Calu3 (cell line): ENCODE measurements at regions not wholly inside any gene's neighbourhood (a gene's known extent, or its start where the extent isn't known, plus 50 kb on each side); places are given as distances from the start of the nearest gene placed in this dataset.

Experiments
- BruUV-seq: library from RNA; stranded (reverse); fragments of 400-500 nt; replicated peaks from 2 replicates; lab custom pipeline; 2021; lab: Mats Ljungman, UMichigan
- CTCF ChIA-PET: fragments of 300-600 bp; sonication (Branson Sonifier 250); formaldehyde crosslinking; loops from one replicate; lab custom pipeline; 2022; ENCODE audit warnings: antibody characterized with exemption; lab: Charles Lee
- DNase-seq: peaks from one replicate; pipeline ENCODE4 v3.0.0; 2022
- H3K27ac Mint-ChIP-seq: one replicate; pipeline ENCODE4 v1.8.0; 2022; ENCODE audit warnings: mixed read lengths; ENCODE audit not compliant: unreplicated experiment
- H3K27me3 Mint-ChIP-seq: one replicate; pipeline ENCODE4 v1.8.0; 2022; ENCODE audit warnings: mixed read lengths; ENCODE audit not compliant: unreplicated experiment
- H3K36me3 Mint-ChIP-seq: one replicate; pipeline ENCODE4 v1.8.0; 2022; ENCODE audit warnings: mild to moderate bottlenecking, moderate library complexity, mixed read lengths; ENCODE audit not compliant: insufficient read depth, unreplicated experiment
- H3K4me1 Mint-ChIP-seq: one replicate; pipeline ENCODE4 v1.8.0; 2022; ENCODE audit warnings: mild to moderate bottlenecking, low read depth, mixed read lengths; ENCODE audit not compliant: unreplicated experiment
- H3K4me3 Mint-ChIP-seq: one replicate; pipeline ENCODE4 v1.8.0; 2022; ENCODE audit warnings: mild to moderate bottlenecking, low read depth, moderate library complexity, mixed read lengths; ENCODE audit not compliant: unreplicated experiment
- H3K9me3 Mint-ChIP-seq: one replicate; pipeline ENCODE4 v1.8.0; 2022; ENCODE audit warnings: low read depth, mixed read lengths; ENCODE audit not compliant: unreplicated experiment
- CTCF ChIP-seq: fragments of 200-600 bp; IDR thresholded peaks from one replicate; pipeline ENCODE4 v1.8.0; 2022; ENCODE audit warnings: antibody characterized with exemption; ENCODE audit not compliant: unreplicated experiment
- intact Hi-C: fragments of 100-400 bp; cut with micrococcal nuclease; formaldehyde crosslinking; loops from one replicate; pipeline ENCODE4 v1.10.0; 2022; ENCODE audit not compliant: unreplicated experiment

DNA sequence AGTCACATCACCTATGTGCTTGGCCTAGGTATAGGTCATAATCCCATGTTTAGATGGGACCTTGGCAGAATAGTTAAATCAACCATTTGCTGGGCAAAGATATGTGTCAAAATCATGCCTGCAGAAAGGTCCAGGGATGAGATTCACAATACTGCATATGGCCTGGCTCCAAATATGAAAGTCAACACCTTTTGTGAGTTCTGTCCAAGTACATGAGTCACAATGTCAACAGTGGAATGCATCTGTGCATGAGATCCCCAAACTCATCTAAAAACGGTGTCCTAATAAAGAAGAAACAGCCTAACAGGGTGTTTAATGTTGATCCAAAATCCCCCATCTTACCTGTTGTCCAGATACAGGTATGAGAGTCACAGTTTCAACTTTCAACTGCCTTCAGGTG lies 1847.5 kb downstream of the TP53TG3F start:
- H3K27ac Mint-ChIP-seq = no peak overlapping the region
- H3K9me3 Mint-ChIP-seq = peaks cover 10% of the 10 kb centered on the region
- H3K4me1 Mint-ChIP-seq = no peaks in the 10 kb centered on the region
- DNase-seq = no peak
- no peaks in the 10 kb centered on the region for H3K36me3 Mint-ChIP-seq
- BruUV-seq = no TSS peak
- H3K4me3 Mint-ChIP-seq = no peak overlapping the region
- TF ChIP-seq CTCF = no peak
- intact Hi-C loops = no loop called here
- H3K27me3 Mint-ChIP-seq = no peaks in the 10 kb centered on the region
- CTCF ChIA-PET = no interaction called here

DNA sequence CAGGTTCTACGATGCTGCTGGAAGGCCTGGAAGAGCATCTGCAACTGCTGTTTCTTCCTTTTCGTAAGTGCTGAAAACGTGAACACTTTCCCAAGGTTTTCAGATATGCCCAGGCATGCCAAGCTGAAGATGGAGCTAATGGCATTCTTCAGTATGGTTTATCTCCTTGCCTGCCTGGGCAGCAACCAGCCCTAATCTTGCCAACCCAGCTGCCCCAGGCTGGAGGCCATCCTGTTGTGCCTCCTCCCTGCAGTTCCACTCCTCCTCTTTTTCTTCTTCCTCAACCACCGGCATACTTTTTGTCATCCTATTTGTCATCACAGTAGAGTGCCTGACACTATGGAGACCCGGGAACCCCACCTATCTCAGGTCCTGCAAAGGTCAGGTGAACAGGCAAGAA lies 1849.3 kb downstream of the TP53TG3F start:
- Mint-ChIP-seq H3K9me3 (peaks cover 10% of the 10 kb centered on the region), H3K27ac (no peak overlapping the region), H3K36me3 (no peaks in the 10 kb centered on the region), H3K4me1 (no peaks in the 10 kb centered on the region), H3K4me3 (no peak overlapping the region), H3K27me3 (no peaks in the 10 kb centered on the region)
- intact Hi-C loops = no loop called here
- CTCF ChIA-PET = no interaction called here
- BruUV-seq = no TSS peak
- TF ChIP-seq CTCF = no peak
- no peak for DNase-seq

- Mint-ChIP-seq H3K27me3 (no peaks in the 10 kb centered on the region), H3K9me3 (peaks cover 8% of the 10 kb centered on the region), H3K27ac (no peak overlapping the region), H3K36me3 (no peaks in the 10 kb centered on the region), H3K4me3 (no peak overlapping the region), H3K4me1 (no peaks in the 10 kb centered on the region)
- CTCF ChIA-PET = no interaction called here
- no TSS peak for BruUV-seq
- TF ChIP-seq CTCF = no peak
- intact Hi-C loops = no loop called here
- DNase-seq = no peak
Observed at GRCh38 chr16:35310999-35311398, 1851.6 kb downstream of the TP53TG3F start.

DNA sequence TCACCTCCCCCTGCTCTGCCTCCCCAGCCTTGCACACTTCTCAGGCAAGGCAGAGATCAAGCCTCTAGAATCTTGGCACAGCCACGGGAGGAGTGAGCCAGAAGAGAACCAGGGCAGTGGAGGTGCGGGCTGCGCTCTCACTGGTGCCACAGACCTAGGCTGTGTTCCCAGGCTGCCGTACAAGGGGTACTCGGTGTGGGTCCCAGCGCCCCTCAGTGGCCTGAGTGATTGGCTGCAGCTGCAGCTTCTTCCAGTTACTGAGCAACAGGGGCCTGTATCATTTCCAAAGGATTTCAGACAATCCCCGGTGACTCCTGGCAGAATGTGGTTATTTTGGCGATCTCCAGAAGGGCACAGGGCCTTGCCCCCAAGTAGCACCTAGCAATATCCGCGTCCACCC lies 1852.1 kb downstream of the TP53TG3F start:
- Mint-ChIP-seq H3K27me3 (no peaks in the 10 kb centered on the region), H3K4me1 (no peaks in the 10 kb centered on the region), H3K9me3 (peaks cover 5% of the 10 kb centered on the region), H3K4me3 (no peak overlapping the region), H3K27ac (no peak overlapping the region), H3K36me3 (no peaks in the 10 kb centered on the region)
- BruUV-seq = no TSS peak
- intact Hi-C loops = no loop called here
- no peak for TF ChIP-seq CTCF
- DNase-seq = no peak
- CTCF ChIA-PET = no interaction called here
